Glomerular visceral epithelial cell (primary cell): ENCODE measurements at regions not wholly inside any gene's neighbourhood (a gene's known extent, or its start where the extent isn't known, plus 50 kb on each side); places are given as distances from the start of the nearest gene placed in this dataset.

ENCODE experiments used
- DNase-seq: peaks from one replicate; pipeline ENCODE4 v3.0.0-alpha.2; 2016; ENCODE audit errors: extremely low spot score

- peak; percentile 20 for DNase-seq
These were observed 81.0 kb upstream of the CCDC196 start for GRCh38 chr14:66405158-66405557.

- DNase-seq = no peak
These were observed 72.3 kb upstream of the CCDC196 start for GRCh38 chr14:66413901-66414300.

DNA sequence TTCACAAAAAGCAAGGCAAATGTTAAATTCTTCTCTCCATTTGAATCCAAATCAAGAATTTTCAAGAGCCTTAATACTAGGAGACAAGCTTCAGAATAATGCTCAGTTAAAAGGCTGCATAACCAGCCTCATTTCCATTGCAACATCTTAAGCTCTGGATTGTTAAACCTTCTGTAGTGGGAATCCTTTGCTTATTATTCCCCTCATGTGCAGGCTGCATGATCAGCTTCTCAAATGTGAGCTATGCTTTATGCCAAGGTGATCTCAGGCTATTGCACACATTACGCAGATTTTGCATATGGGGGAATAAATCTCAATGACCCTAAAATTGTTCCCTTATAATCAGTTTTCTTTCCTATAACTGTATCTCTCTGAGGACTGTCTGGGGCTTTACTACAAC, 71.7 kb upstream of the CCDC196 start:
- no peak for DNase-seq

- no peak for DNase-seq
These were observed 65.7 kb upstream of the CCDC196 start for GRCh38 chr14:66420251-66421006.

DNA sequence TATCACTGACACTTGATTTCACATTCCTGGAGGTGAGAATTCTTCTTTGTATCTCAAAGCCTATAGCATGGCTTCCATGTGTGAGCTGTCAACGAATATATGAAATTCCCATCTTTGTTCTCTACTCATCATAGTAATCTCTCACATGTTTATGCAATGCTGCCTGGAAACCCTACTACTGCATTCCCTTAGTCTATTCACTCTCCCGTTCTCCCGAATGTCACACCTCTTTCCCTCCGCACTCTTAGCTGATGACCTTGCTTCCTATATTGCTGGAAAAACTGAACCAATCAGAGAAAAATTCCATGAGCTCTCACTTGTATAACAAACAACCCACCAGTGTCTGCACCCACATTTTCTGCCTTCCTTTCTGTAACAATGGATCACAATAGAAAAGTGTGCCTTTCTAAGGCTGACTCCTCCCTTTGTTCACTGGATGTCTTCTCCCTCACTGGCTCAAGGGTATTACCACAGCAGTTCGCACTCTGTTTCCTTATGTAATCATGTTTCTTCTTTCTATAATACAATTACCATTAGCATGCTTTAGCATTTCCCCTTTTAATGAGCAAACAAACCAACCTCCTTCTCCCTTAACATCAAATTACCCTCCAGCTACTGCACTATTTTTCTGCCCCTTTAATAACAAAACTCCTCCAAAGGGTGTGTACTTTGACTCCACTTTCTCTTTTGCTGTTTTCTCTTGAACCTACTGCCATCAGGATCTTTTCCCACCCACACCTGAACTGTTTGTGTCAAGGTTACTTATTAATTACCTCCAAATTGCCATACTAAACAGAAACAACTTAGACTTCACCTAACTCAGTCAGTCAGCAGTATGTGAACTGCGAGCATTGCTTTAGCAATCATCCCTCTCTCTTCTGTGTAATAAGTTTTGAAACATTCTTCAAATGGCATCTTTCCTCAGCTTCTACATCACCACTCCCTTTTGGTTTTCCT, 63.9 kb upstream of the CCDC196 start:
- DNase-seq = no peak

GRCh38 chr14:66425402-66425801, 60.8 kb upstream of the CCDC196 start:
- no peak for DNase-seq

- no peak for DNase-seq
These were observed 59.7 kb upstream of the CCDC196 start for GRCh38 chr14:66426451-66426850.

GRCh38 chr14:66432334-66432733, 53.8 kb upstream of the CCDC196 start:
- peak; percentile 42 for DNase-seq

- DNase-seq = no peak
These were observed 51.7 kb upstream of the CCDC196 start for GRCh38 chr14:66434464-66434863.

DNA sequence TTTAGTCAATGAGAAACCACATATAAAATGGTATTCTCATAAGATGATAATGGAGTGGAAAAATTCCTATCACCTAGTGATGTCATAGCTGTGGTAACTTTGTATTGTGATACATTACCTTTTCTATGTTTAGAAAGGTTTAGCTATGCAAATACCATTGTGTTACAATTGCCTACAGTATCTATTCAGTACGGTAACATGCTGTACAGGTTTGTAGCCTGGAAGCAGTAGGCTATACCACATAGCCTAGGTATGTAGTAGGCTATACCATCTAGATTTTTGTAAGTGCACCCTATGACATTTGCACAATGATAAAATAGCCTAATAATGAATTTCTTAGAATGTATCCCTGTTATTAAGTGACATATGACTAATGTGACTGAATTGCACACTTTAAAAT, 50.5 kb upstream of the CCDC196 start:
- no peak for DNase-seq
